IPS DF 4.7 (cell line): ENCODE measurements at regions not wholly inside any gene's neighbourhood (a gene's known extent, or its start where the extent isn't known, plus 50 kb on each side); places are given as distances from the start of the nearest gene placed in this dataset.
"Not testable (repeated sequence)": the region's sequence is repeated elsewhere in the genome, so short reads cannot be mapped to it uniquely, and the experiment has no call there.

Source experiments
- DNase-seq: peaks from one replicate; pipeline ENCODE4 v3.0.0-alpha.2; 2013; ENCODE audit warnings: low spot score; ENCODE audit errors: extremely low read depth

DNA sequence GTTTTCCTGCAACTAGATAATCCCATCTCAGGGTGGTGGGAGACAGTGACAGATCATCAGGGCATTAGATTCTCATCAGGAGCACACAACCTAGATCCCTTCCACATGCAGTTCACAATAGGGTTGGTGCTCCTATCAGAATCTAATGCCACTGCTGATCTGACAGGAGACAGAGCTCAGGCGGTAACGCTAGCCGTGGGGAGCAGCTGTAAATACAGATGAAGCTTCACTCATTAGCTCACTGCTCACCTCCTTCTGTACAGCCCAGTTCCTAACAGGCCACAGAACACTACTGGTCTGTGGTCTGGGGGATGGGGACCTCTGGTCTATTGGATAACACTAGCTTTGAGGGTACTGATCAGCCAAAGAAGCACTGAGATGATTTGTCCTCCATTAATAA, 66.6 kb upstream of the ZNF195 start:
- DNase-seq = not testable (repeated sequence)

DNA sequence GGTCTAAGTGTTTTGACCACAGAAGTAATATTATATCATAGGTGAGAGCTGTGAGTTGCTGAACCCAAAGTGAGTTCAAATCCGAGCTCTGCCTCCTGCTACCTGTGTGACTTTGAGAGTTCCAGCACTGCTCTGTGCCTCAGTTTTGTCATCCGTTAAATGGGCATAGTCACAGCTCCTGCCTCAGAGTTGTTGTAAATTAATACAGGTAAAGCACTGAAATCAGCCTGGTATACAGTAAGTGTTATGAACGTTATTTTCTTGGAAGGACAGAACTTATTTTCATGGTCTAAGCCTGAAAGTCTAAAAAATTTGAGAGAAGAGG, 65.4 kb upstream of the ZNF195 start:
- not testable (repeated sequence) for DNase-seq

DNA sequence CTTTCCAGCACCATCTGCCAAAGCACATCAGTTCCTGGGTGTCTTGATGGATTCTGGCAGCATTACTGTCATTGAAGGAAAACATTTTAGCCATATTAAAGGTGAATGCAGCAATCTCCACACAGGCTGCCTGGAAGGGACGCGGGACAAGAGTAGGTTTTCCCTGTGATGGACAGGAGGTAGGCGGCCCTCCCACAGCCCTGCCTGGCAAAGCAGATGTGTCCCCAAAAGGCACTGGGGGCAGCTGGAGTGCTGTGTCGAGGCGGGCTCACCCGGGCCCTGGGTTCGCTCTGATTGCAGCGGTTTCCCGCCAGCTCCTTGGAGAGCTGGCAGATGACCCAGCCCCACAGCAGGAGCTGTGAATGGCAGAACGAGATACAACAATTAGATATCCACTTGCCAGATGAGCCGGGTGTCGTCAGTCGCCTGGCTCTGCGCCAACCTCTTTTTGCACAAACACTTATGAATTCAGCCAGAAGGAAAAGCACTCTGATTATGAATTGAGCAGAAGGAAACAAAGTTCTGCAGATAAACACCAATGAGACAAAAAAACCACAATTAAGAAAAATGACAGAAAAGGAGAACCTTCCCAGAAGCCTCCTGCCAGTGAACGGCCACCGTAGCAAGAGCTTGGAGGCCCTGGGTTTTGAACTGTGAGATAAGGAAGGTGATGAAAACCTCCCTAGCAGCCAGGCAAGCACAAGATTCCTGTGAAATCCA, 64.9 kb upstream of the ZNF195 start:
- not testable (repeated sequence) for DNase-seq

DNA sequence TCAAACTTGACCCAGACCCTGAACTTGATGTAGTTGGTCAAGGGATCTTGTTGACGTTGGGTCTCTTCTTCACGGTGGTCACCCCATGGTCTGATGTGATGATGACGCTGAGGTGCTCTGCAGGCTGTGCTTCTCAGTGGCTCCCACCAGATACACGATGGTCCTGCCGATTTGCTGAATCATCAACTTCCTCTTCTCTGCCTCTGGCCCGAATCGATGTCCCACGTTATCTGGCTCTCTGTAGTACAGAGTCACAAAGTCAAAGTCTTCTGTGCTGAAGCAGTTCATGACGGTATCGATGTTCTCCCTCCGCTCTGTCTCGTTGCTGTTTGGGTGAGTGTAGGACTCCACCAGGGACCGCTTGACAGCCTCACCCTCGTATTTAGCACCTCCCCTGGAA, 58.5 kb upstream of the ZNF195 start:
- not testable (repeated sequence) for DNase-seq

DNA sequence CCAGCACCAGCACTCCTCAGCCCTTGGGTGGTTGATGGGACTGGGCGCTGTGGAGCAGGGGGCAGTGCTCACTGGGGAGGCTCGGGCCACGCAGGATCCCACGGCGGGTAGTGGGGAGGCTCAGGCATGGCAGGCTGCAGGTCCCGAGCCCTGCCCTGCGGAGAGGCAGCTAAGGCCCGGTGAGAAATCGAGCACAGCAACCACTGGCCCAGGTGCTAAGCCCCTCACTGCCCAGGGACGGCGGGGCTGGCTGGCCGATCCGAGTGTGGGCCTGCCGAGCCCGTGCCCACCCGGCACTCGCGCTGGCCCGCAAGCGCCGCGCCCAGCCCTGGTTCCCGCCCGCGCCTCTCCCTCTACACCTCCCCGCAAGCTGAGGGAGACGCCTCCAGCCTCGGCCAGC, 56.0 kb upstream of the ZNF195 start:
- DNase-seq = no peak

DNA sequence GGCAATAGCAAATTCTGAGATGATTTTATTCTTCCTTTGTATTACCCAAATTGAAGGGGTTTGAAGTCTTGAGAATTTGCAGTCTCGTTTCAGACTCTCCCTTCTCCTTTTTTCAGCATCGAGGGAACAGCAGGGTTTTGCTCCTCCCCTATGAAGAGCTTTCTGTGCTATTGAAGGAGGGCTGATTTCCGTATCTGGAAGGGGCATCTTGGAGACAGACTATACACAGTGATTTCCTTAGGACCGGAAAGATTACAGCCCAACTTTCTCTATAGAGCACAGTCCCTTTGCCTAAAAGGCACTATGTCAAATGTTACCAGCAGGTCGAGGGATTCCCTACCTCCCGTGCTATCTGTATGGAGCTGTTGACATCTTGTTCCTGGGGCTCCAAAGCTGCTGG, 50.2 kb upstream of the ZNF195 start:
- not testable (repeated sequence) for DNase-seq
